GM23338 (cell line): ENCODE measurements at regions not wholly inside any gene's neighbourhood (a gene's known extent, or its start where the extent isn't known, plus 50 kb on each side); places are given as distances from the start of the nearest gene placed in this dataset.

Experiments used
- ATAC-seq: fragments of 200-7000 bp; cut with Tn5 transposase; 3 replicates; pipeline ENCODE4 v1.9.1; 2020
- DNase-seq: peaks from one replicate; pipeline ENCODE4 v3.0.0-alpha.2; 2015; ENCODE audit warnings: low spot score
- H2AFZ ChIP-seq: fragments of 200-600 bp; sonication (generic); 2 replicates; pipeline ENCODE4 v1.8.0; 2016; ENCODE audit warnings: antibody characterized with exemption, mild to moderate bottlenecking, moderate library complexity
- H3F3A ChIP-seq: fragments of 200-600 bp; sonication (generic); replicated peaks from 2 replicates; pipeline ENCODE4 v1.8.0; 2017; ENCODE audit warnings: antibody characterized with exemption, mixed run types, low read depth
- H3K27ac ChIP-seq: fragments of 200-600 bp; sonication (generic); 2 replicates; pipeline ENCODE4 v1.6.1; 2016; ENCODE audit warnings: low read depth
- H3K27me3 ChIP-seq: fragments of 200-600 bp; sonication (generic); 2 replicates; pipeline ENCODE4 v1.8.0; 2016; ENCODE audit warnings: mild to moderate bottlenecking, mixed run types, moderate library complexity; ENCODE audit not compliant: insufficient read depth
- H3K36me3 ChIP-seq: fragments of 200-600 bp; sonication (generic); 2 replicates; pipeline ENCODE4 v1.8.0; 2016; ENCODE audit warnings: mild to moderate bottlenecking; ENCODE audit not compliant: insufficient read depth
- H3K4me1 ChIP-seq: fragments of 200-600 bp; sonication (generic); 2 replicates; pipeline ENCODE4 v1.8.0; 2016; ENCODE audit warnings: mild to moderate bottlenecking, moderate library complexity; ENCODE audit not compliant: insufficient read depth
- H3K4me2 ChIP-seq: fragments of 200-600 bp; sonication (generic); 2 replicates; pipeline ENCODE4 v1.7.1; 2017; ENCODE audit warnings: mixed run types
- H3K4me3 ChIP-seq: fragments of 200-600 bp; sonication (generic); 2 replicates; pipeline ENCODE4 v1.6.1; 2016; ENCODE audit warnings: mixed run types
- H3K79me2 ChIP-seq: fragments of 200-600 bp; sonication (generic); replicated peaks from 2 replicates; pipeline ENCODE4 v1.8.0; 2017; ENCODE audit warnings: mild to moderate bottlenecking; ENCODE audit not compliant: insufficient read depth
- H3K9me2 ChIP-seq: fragments of 200-600 bp; sonication (generic); 2 replicates; pipeline ENCODE4 v1.8.0; 2017; ENCODE audit not compliant: insufficient read depth
- H4K20me1 ChIP-seq: fragments of 200-600 bp; sonication (generic); replicated peaks from 2 replicates; pipeline ENCODE4 v1.8.0; 2017; ENCODE audit warnings: mild to moderate bottlenecking; ENCODE audit not compliant: insufficient read depth
- H3K27ac Mint-ChIP-seq: 2 replicates; pipeline ENCODE4 v1.8.0; 2020; ENCODE audit warnings: inconsistent platforms, mild to moderate bottlenecking, moderate library complexity, mixed read lengths
- H3K27me3 Mint-ChIP-seq: 3 replicates; pipeline ENCODE4 v1.8.0; 2022; ENCODE audit warnings: low read depth, mild to moderate bottlenecking, moderate library complexity, mixed read lengths, inconsistent platforms; ENCODE audit not compliant: insufficient read depth, poor library complexity
- H3K36me3 Mint-ChIP-seq: 3 replicates; pipeline ENCODE4 v1.8.0; 2021; ENCODE audit warnings: low read depth, mild to moderate bottlenecking, inconsistent platforms, moderate library complexity, mixed read lengths
- H3K4me1 Mint-ChIP-seq: 3 replicates; pipeline ENCODE4 v1.8.0; 2020; ENCODE audit warnings: mild to moderate bottlenecking, inconsistent platforms, mixed read lengths
- H3K4me3 Mint-ChIP-seq: 3 replicates; pipeline ENCODE4 v1.8.0; 2021; ENCODE audit warnings: moderate library complexity, mild to moderate bottlenecking, inconsistent platforms, mixed read lengths
- H3K9me3 Mint-ChIP-seq: 3 replicates; pipeline ENCODE4 v1.8.0; 2020; ENCODE audit warnings: moderate library complexity, mild to moderate bottlenecking, inconsistent platforms, mixed read lengths
- CREB1 ChIP-seq: fragments of 250-450 bp; sonication (Bioruptor Pico); IDR thresholded peaks from 2 replicates; pipeline ENCODE4 v1.5.0; 2020; ENCODE audit warnings: low read depth, mild to moderate bottlenecking, moderate library complexity
- CTCF ChIP-seq, 2 experiments: fragments of 200-600 bp in 1 of 2; sonication (generic) in 1 of 2; conservative IDR thresholded peaks; 2 replicates each; pipeline versions ENCODE4 v1.5.1 to v1.6.1; 2016 to 2017; ENCODE audit warnings: antibody characterized with exemption in 2 of 2, low read depth in 2 of 2, mild to moderate bottlenecking in 2 of 2, moderate library complexity in 1 of 2
- EZH2phosphoT487 ChIP-seq: fragments of 200-600 bp; sonication (generic); IDR thresholded peaks from one replicate; pipeline ENCODE4 v1.8.1; 2018; ENCODE audit warnings: antibody characterized with exemption; ENCODE audit not compliant: unreplicated experiment
- REST ChIP-seq: IDR thresholded peaks from one replicate; pipeline ENCODE4 v1.6.1; 2018; ENCODE audit warnings: antibody characterized with exemption; ENCODE audit not compliant: unreplicated experiment
- STAT1 ChIP-seq: IDR thresholded peaks from one replicate; pipeline ENCODE4 v1.6.1; 2016; ENCODE audit warnings: antibody characterized with exemption; ENCODE audit not compliant: unreplicated experiment
- ZNF462 ChIP-seq: fragments of 250-450 bp; sonication (Bioruptor Pico); IDR thresholded peaks from 2 replicates; pipeline ENCODE4 v1.5.0; 2020; ENCODE audit warnings: mild to moderate bottlenecking, moderate library complexity

GRCh38 chr11:80109652-80110051, 668.8 kb upstream of the TENM4 start (continued):
- TF ChIP-seq CTCF (conservative IDR thresholded peaks at IDR 0.05; ENCODE audit: low read depth in 2 of 2): no peak
- no peak for TF ChIP-seq EZH2phosphoT487

GRCh38 chr11:80109031-80109430, 668.2 kb upstream of the TENM4 start:
- Mint-ChIP-seq H3K27me3 (no peaks in the 10 kb centered on the region), H3K4me3 (no peak overlapping the region), H3K27ac (no peak overlapping the region), H3K36me3 (no peaks in the 10 kb centered on the region), H3K4me1 (peaks cover 4% of the 10 kb centered on the region; the same call in 2 of the 3 replicates), H3K9me3 (no peaks in the 10 kb centered on the region; the same call in 2 of the 3 replicates)
- Histone ChIP-seq H3K4me2 (no peak overlapping the region), H3K79me2 (no peaks in the 10 kb centered on the region), H3K27me3 (no peaks in the 10 kb centered on the region), H3K36me3 (no peaks in the 10 kb centered on the region), H2AFZ (no peak overlapping the region), H3K4me3 (no peak overlapping the region), H3K4me1 (no peaks in the 10 kb centered on the region), H3F3A (no peaks in the 10 kb centered on the region), H4K20me1 (no peaks in the 10 kb centered on the region), H3K27ac (no peak overlapping the region), H3K9me2 (peaks cover 11% of the 10 kb centered on the region; the same call in 1 of the 2 replicates)
- ATAC-seq (no peak), DNase-seq (no peak)
- TF ChIP-seq CREB1 (CRISPR knock-in tag) (no peak), REST (no peak), STAT1 (no peak), ZNF462 (CRISPR knock-in tag) (no peak)
